HG02884 (cell line): ENCODE measurements at regions not wholly inside any gene's neighbourhood (a gene's known extent, or its start where the extent isn't known, plus 50 kb on each side); places are given as distances from the start of the nearest gene placed in this dataset.
A peak's percentile ranks its signal among the peaks of the same experiment; 100 is the strongest.

ENCODE experiments used
- ATAC-seq: cut with Tn5 transposase; IDR thresholded peaks from one replicate; pipeline ENCODE4 v1.9.1; 2021; ENCODE audit warnings: mild to moderate bottlenecking, moderate library complexity; ENCODE audit not compliant: unreplicated experiment

GRCh38 chr2:861655-862354 lies 88.8 kb upstream of the SNTG2 start:
- ATAC-seq: no peak

DNA sequence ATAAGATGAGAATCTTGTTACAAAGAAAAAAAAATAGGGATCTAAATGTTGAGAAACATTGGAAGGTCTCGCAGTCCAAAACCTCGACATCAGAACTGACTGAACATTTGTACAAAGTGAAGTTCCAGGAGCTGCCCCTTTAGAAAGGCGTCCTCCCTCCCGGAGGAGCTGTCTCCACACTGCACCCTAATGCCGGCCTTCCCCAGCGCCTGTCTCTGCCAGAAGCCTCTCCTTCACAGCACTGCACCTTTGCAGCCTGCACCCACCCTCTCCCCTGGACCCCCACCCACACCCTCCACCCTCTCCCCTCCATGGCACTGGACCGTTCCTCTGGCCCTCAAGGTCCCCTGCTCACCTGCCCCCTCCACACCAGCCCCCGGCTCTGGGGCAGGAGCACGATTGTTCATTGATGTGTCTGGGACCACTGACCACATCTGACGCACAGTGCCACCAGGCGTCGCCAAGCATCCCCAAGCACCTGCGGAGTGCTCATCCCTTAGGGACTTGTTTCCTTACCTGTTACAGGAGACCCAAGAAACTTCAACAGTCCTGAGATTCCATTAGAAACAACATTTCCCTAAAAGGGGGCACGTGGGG lies 90.3 kb upstream of the SNTG2 start:
- ATAC-seq: no peak

GRCh38 chr2:858646-859045 lies 92.0 kb upstream of the SNTG2 start:
- no peak for ATAC-seq

- ATAC-seq: no peak
Observed at GRCh38 chr2:857937-858336, 92.7 kb upstream of the SNTG2 start.

- ATAC-seq: no peak
Observed at GRCh38 chr2:857081-857480, 93.6 kb upstream of the SNTG2 start.

DNA sequence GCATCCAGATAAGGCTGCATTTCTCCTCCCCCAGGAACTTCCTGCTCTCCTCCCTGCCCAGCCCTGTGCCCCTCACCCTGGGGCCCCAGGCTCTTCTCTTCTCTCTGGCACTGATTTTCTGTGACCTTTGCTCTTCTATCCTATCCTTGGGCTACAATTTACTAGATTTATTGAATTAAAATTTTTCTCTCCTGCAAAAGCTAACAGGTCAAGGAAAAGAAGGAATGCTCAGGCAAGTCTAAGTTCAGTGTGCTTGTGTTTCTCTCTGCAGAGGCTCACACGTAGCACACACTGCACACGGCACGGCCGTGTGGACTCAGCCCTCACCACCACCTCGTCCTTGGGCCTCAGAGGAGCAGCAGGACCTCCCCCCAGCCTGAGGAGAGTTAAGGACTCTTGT lies 94.2 kb upstream of the SNTG2 start:
- no peak for ATAC-seq

GRCh38 chr2:856041-856440 lies 94.6 kb upstream of the SNTG2 start:
- no peak for ATAC-seq

DNA sequence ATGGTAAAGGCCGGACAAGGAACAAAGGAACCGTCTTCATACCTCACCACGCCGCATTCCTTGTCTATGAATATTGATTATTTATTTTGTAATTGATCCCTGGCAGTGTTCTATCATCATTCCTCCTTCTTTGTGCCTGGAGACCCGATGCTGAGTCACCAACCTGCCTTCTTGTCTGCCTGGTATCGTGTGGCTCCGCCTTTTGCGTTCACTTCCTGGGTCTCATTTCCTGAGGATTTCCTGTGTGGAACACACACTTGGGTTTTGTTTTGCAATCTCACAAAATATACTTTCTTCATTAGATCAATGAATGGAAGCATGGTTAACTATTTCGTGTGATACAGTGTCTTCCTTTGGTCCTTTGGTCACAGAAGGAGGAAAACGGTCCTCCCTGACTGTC lies 95.5 kb upstream of the SNTG2 start:
- no peak for ATAC-seq

GRCh38 chr2:854460-854859 lies 96.2 kb upstream of the SNTG2 start:
- peak; percentile 59 for ATAC-seq

GRCh38 chr2:853203-853870 lies 97.3 kb upstream of the SNTG2 start:
- no peak for ATAC-seq

DNA sequence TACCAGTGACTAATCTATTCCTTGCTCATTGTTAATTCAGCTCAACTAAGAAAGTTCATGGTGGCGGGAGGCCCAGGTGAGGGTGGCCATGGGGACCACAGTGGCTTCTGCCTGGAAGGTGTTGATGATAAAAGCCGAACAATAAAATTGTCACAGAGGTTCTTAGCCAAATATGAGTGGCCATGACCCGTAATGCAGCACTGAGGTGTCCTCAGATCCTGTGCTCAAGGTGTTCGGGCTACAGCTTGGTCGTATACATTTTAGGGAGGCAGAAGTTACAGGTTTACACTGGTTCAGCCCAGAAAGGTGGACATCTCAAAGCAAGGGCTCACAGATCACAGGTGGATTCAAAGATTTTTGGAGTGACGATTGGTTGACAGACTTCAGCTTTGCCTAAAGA lies 98.5 kb upstream of the SNTG2 start:
- ATAC-seq: no peak

DNA sequence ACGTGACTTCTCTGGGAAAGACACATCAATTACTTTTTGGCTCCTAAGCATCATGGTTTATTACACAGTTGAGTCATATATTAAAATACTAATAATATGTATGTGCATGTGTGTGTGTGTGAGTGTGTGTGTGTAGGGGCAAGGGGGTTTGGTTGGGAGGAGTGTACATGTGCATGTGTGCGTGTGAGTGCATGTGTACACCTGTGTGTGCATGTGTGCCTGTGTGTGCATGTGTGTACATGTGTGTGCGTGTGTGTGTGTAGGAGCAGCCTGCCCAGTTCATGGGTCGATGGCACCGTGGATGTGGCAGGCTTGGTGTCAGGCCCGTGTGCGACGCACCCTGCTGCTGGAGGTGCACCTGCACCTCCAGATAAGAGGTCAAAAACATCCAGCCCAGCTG lies 99.0 kb upstream of the SNTG2 start:
- ATAC-seq: no peak

DNA sequence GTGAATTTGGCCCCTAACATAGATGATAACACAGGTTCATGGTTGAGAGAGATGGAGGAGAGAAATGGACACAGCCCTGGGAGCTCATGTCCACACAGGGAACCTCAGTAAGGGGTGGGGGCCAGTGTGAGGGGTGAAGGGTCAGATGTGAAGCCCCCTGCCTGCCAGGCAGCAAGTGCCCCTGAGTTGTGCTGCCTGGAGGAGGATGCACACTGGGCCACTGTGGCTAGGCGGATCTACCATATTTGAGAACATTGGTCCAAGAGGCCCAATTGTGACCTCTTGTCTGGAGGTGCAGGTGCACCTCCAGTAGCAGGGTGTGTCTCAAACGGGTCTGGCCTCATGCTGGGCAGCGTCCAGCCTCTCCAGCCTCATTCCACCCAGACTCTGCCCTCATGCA lies 99.6 kb upstream of the SNTG2 start:
- no peak for ATAC-seq

- ATAC-seq: no peak
Observed at GRCh38 chr2:850429-850828, 100.2 kb upstream of the SNTG2 start.

DNA sequence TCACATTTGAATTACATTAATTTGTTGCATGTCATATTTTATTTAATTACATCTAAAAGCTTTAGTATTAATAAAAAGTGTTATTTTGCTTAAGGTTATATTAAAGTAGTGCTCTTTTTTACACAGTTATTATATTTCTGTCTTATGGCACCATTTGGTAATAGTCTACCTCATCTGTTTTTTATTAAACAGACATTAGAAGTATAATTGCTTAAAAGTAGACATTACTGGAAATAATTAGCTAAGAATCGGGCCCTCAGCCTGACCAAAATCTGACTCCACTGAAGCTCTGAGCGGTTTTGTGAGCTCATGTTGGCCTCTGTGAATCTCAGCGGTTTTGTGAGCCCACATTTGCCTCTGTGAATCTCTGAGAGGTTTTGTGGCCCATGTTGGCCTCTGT lies 102.5 kb upstream of the SNTG2 start:
- no peak for ATAC-seq

DNA sequence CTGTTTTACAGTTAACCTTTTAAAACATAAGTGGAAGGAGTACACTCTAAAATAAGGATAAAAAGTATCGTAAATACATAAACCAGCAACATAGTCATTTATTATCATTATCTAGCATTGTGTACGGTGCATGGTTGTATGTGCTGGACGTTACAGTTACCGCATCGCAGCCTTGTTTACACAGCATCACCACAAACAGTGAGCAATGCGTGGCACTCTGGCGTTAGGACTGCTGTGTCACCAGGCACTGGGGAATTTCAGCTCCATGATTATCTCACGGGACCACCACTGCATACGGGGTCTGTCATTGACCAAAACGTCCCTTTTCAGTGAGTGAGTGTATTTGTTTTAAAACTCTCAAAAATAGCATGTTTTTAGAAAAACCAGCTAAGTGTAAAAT lies 103.0 kb upstream of the SNTG2 start:
- ATAC-seq: no peak

DNA sequence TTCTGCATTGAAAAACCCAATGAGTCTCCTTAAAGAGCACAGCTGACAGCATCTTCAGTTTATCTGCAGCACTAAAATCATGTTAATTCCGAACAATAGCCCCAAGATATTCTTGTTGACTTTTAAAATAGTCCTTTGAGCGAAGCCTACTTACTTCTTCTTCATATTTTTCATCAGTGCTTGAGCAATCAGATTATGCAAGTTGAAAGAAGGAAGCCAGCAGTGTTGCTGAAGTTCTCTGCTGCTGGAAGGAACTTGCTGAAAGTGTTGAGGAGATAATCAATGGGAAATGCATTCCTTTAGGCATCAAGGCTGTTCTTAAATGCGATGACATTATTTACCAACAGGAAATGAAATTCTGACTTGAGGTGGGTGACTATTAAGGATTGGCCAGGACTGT lies 105.9 kb upstream of the SNTG2 start:
- no peak for ATAC-seq

DNA sequence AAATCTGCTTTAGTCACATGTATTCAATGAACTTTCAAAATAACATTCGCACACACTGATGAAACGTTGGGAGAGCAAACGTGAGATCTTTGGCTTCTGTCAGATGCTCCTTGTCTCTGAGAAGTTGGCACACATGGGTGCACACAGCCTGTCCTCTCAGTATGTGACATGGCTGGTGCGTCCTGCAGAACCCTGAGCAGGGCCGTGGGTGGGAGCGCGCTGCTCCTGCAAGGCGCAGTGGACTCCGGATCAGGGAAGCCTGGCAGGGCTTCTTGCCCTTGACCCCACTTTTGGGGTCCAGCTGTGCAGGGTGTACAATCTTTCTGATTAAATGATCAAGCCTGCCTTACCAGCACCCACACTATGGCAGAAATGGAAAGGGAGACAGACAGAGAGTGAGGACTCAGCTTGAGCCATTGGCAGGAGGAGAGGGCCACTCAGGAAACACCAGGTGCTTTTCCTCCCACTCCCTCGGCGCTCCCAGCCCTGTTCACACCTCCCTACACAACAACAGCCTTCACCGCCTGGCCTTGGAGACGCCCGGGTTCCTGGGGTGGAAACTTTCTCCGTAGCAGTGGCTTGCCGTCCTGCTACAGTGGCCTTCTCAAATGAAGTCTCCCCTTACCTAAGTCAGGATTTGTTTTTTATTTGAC lies 108.4 kb upstream of the SNTG2 start:
- ATAC-seq: no peak

GRCh38 chr2:841036-841435 lies 109.6 kb upstream of the SNTG2 start:
- no peak for ATAC-seq

DNA sequence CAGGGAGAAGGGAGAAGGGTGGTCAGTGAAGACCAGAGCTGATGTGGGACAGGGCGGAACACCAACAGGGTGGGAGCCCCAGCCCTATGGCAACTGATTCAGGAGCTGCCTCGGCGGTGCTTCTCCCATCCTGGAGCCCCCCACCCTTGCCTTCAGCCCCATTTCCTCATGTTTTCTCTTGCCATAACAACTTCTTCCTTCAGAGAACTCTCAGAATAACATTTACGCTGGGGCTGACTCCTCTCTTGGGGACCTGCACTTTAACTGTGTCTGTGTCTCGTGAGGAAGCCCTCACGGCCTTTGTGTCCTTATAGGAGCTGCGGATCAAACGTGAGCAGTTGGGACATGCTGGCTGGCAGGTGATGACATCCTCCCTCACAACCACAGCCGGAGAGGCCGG lies 116.4 kb upstream of the SNTG2 start:
- ATAC-seq: no peak

GRCh38 chr2:833180-833579 lies 117.5 kb upstream of the SNTG2 start:
- ATAC-seq: no peak

DNA sequence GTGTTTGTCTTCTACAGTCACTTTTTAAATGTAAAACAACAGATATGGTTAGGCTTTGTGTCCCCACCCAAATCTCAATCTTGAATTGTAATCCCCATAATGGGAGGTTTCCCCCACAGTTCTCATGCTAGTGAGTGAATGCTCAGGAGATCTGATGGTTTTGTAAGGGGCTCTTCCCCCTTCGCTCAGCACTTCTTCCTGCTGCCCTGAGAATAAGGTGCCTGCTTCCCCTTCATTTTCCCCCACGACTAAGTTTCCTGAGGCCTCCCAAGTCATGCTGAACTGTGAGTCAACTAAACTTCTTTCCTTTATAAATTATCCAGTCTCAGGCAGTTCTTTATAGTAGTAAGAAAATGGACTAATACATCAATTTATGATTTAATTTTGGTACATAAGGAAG lies 118.0 kb upstream of the SNTG2 start:
- no peak for ATAC-seq
